Renal cortex interstitium (tissue), 11 donors: ENCODE measurements at regions not wholly inside any gene's neighbourhood (a gene's known extent, or its start where the extent isn't known, plus 50 kb on each side); places are given as distances from the start of the nearest gene placed in this dataset.
"Not testable (repeated sequence)": the region's sequence is repeated elsewhere in the genome, so short reads cannot be mapped to it uniquely, and the experiment has no call there.

Experiments
- DNase-seq, 11 donors: peaks; one replicate each; pipeline ENCODE4 v3.0.0-alpha.2; 2013; ENCODE audit warnings: low read depth in 9 of 11, low spot score in 4 of 11; ENCODE audit errors: extremely low read depth in 1 of 11

DNA sequence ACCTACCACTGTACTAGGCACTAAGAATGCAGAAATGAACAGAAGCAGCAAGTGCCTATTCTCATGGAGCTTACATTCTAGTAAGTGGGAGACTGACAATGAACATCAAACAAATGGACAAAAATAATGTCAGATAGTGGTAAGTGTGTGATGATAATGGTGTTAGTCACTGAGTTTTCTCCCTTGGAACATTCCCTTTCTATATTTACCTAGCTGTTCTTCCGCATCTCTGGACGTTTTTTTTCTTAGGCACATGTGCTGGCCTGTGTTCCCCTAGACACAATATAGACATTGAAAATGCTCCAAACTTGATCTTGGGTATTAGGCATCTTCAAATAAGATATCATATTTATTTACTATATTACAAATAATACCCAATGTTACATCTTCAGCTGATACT, 218.1 kb upstream of the GJE1 start:
- DNase-seq = no peak

DNA sequence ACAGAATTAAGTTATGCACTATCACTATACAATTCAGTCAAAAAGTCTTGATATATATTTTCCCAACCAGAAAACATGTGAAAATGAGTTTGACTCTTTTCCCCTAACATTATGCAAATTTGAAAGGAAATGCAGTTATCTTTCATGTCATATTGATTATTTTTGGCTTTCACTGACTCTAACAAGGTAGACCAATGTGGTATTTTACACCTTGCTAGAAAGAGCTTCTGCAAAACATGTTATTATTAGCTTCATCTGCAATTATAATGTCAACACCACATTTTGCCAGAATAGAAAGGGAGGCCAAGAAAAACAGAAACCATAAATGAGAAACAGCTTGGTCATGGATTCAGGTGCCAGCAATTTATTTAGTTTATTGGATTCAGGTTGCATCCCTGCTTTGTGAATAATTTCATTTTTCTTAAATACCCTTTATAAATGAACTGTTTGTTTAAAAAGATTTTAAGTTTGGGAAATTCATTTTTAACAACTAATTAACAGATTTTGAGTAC, 226.1 kb upstream of the GJE1 start:
- no peak for DNase-seq

DNA sequence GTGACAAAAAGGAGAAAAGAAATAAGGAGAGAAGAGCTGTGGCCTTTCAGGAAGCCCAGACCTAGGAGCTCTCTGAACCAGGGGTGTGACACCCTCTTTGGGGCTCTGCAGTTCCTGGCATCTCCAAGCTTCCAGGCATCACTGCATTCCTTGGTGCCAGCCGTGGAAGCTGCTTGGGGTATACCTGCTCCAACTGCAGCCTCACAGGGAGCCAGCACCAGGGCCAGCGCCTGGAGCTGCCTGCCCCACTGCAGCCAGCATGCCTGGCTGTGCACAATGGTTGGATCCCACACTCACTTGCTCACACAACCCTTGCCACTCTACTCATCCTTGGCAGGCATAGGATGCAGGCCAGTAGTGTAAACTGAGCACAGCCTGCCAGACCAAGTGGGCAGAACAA, 242.1 kb upstream of the GJE1 start:
- DNase-seq = no peak

DNA sequence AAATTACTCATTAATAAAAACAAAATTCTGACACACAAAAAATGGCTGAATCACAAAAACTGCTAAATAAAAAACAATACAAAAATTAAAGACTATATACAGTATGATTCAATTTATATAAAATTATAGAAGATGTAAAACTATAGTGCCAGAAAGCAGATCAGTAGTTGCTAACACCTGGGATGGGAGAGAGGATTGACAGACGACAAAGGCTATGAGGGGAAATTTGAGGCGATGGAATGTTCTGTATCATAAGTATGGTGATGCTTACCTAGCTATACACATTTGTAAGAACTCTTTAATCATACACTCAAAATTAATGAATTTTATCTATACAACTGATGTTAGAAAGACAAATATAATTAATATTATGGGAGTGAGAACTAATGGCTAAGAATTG, 247.9 kb upstream of the GJE1 start:
- DNase-seq = no peak

DNA sequence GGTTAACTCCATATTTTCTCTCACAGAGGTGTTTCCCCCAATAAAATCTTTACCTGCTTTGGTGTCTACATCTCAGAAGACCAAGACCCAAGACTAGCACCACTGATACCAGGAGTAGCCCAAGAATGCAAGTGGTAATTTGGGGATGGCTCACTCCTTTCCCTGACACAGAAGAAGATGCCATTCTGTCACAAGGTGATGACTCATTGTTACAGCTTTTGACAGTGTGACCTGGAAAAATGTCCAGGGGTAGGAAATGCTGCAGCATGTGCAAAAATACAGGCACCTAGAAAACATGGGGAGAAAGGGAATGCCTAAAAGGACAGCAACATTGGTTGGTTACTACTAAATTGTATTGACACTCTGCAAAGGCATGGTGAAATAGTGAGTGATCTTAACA, 254.0 kb upstream of the GJE1 start:
- DNase-seq = no peak

DNA sequence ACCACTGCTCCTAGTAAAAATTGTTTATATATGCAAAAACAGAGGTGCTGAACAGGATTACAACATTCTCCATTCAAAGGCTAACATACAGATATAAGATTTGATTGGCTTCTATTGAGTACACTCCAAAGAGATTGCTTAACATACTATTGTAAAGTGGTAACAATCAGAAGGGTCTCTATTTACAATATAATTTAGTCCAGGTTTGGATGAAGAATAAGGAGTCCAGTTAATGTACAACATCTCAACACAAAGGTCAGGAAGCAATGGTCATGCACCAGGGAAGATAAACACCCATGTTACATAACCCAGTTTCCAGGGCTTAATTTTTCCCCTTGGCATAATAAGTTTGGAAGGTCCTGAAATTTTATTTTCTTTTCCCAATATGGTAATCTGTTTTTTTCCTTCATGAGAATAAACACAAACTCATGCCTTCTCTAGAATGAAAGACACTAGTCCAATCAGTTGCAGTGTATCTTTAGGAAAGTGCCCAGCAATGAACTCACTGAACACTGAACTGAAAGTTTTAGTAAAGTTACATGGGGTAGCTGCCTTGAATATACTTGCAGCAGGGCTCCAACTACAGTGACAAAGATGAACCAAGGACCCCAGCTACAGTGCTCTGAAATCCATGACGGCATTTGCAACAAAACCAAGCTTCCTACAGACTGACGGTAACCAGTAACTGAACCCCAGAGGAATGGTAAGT, 255.3 kb upstream of the GJE1 start:
- DNase-seq = peak in 4 of 11 donors; percentile 3 to 15 (median 8)

DNA sequence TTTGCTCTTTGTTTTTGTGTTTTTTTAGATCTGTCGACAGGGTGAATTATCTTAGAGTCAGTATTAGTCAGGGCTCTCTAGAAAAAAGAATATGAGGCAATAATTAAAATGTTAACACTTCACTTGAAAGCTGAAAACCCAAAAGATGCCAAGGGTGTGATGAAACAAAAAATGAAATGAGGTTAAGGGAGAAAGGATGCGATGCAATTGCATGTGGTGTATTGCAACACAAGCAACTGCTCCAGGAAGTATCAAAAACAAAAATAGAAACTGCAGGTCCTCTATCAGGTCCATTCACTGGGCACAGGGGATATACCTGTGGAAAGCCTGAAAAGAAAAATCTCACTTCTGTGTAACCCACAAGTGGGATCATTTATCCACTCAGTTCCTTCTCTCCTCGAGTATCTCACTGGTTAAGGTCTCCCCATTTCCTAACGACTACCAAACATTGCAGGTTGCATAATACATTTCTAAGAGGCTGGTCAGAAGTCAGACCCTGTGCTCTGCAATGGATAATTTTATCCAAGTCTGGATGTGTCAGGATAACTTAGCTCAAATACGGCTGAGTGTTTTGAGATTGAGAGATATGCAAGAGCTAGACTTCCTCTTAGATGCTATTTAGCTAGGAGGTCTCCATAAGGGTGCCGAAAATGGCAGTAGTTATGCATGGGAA, 257.7 kb upstream of the GJE1 start:
- DNase-seq = no peak

DNA sequence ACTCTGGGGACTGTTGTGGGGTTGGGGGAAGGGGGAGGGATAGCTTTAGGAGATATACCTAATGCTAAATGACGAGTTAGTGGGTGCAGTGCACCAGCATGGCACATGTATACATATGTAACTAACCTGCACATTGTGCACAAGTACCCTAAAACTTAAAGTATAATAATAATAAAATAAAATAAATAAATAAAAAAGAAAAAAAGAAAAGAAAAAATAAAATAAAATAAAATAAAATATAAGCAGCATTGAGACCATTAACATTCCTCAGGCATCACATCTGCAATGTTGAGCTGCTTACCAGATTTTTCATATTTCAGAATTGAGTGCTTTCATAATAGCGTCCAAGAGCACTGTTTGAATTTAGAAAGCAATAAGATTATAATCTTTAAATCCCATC, 263.2 kb upstream of the GJE1 start:
- not testable (repeated sequence) for DNase-seq

DNA sequence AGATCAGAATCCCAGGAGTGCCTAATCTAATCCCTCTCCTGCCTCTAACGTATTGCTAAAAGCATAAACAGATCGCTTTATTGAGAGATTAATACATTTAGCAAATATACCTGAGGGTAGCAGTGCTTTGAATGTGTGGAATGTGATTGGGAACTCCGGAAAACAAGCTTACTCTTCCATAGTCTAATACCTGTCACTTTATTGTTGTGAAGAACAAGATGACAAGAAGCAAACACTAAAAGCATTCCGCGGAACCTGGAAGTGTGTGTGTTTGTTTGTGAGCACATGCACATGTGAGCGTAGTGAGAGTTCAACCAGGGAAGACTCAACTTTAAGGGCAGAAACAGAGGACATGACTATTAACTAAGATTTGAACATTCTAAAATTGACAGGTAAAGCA, 265.0 kb upstream of the GJE1 start:
- DNase-seq = no peak

DNA sequence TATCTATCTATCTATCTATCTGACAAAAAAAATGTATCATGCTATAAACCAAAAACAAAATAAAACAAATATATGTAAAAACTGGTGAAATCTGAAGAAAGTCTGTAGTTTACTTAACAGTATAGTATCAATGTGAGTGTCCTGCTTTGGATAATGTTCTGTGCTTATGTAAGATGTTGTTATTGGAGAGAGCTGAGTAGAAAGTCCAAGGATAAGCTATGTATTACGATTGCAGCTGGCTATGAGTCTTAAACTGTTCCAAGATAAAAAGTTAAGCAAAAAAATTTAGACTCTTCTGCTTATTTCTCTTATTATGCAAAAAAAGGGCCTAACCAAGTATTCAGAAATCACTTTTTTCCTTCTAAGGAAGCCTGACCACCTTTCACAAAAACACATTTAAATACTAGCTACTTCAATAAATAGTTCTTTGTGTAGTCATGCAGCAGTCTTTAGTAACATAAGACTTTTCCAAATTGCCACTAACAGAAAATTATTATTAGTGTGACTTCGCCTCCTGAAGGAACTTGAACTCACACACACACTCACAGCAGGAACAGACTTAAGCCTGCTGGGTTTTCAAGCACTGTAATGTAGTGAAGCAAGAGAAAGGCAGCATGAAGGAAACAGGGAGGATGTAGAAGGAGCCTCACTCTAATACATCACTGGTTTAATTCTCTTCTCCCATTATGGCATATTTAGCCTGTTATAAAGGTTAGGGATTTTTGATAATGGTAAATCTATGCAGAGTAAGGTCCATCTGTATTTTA, 265.8 kb upstream of the GJE1 start:
- DNase-seq = no peak

DNA sequence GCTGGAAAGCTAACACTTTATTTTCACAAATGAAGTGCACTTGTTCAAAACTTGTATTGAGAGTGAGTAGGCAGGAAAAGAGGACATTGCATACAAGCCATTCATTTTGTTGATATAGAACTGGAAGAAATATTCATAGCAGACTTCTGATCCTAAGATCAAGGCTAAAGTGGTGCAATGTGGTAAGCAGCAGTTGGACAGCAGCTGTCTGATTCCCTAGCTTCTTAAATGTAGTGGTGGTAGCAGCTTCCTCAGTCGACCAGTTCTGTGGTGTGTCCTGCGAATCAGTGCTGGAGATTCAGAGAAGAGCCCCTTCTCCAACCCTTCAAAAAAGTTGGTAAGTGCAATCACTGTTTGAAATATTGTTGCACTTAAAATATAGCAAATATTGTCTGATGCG, 281.7 kb upstream of the GJE1 start:
- DNase-seq = no peak

DNA sequence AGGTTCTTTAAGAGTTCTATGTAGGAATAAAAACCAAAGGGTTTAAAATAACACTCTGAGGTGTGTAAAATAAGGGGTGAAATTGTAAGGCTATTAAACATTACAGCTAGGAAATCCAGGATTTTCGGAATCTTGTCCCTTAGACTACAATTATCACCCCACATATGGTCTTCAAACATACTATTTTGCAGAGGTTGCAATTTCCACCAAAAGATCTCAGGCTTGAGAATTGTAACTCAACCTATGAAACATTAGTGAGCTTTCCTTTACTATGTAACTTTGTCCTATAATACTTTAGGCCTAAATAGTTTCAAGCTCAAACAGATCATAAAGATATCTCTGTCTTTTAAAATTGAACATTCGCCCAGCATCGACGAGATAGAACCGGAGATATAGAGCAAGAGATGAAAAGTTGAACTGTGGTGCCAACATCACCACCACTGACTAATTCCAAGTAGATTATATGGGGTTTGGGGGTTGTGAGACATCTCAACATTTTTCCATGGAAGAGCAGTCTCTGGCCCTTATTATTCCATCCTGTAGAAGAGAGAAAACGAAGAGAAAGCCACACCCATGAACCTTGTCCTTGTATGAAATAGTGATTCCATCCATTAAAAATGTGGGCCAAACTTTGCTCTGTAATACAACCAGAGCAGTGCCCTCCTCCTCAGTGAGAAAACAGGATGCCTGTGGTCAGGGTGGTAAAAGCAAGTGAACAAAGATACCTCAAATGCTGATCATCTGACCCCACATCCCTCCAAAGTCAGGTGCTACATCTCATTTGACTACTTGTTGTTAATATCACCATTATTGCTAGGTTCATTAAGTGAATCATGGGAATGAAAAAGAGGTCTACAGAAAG, 284.5 kb upstream of the GJE1 start:
- no peak for DNase-seq

DNA sequence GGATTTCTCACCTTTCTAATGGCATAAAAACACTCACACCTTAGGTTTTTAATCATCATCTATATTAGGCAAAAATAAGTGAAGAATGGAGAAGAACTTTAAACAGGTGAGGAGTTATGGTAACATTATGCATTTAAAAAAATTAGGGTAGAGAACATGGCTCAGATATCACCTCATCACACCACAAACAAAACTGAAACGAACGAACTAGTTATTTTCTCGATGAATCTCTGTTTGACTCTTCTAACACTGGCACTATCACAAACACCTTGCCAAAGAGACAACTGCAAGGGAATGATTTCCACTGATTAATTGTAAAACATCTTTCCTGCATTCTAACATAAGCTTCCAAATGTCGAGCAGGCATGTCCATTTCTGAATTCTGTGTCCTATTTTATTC, 286.1 kb upstream of the GJE1 start:
- no peak for DNase-seq

DNA sequence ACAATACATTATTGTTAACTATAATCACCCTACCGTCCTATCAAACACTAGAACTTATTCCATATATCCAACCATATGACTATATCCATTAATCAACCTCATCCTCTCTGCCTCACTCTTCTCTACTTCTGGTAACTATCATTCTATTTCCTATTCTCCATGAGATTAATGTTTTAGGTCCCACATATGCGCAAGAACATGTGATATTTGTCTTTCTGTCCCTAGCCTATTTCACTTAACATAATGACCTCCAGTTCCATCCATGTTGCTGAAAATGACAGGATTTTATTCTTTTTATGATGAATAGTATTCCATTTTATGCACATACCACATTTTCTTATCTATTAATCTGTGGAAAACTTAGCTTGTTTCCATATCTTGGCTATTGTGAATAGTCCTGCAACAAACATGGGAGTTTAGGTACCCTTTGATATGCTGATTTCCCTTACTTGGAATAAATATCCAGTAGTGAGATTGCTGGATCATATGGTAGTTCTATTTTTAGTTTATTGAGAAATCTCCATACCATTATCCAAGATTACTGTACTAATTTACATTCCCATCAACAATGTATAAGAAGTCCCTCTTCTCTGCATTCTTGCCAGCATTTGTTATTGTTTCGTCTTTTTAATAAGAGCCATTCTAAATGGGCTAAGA, 289.4 kb upstream of the GJE1 start:
- no peak for DNase-seq

DNA sequence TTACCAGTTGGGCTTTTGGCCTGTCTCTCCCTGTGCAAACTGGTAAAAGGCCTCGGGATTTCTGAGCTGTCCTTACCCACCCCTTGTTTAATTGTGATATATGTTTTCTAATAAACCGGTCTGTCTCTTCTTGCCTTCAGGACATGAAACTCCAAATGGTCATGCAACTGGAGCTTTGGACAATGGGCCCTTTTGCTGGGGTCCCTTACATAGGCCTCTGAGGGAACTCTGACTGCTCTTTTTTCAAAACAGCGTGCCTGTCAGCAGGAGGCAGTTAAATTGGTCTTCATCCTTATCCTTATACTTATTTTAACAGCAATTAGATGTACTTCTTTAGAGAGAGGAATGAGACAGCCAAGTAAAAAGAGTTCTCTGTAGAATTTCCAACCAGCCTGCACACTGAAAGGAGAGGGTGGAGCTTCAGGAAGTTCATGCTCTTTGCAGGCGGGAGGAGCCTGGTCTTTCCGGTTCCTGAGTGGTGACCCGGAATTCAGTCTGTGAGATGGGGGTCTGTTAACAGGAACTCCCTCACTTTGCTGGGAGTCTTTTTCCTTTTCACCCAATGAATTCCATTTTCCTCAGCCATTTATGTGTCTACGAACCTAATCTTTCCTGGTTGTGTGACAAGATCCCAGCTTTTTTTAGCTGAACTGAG, 299.6 kb upstream of the GJE1 start:
- no peak for DNase-seq

DNA sequence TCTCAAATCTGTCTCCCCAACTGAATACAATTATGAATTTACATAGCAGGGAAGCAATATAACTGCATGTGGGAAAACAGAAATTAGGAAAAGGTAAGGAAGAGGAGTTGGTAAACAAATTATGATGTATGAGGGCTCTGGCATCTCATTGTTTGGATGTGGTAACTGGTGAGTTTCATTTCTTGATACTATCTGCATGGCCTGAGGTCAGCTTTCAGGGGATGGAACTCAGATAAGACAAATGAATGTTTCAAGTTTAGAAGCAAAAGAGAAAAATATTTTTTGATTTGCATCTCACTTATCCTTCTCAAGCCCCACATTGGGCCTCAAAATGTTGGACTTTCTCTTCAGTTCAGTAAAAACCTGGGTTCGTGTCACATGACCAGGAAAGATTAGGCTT, 302.2 kb upstream of the GJE1 start:
- no peak for DNase-seq

DNA sequence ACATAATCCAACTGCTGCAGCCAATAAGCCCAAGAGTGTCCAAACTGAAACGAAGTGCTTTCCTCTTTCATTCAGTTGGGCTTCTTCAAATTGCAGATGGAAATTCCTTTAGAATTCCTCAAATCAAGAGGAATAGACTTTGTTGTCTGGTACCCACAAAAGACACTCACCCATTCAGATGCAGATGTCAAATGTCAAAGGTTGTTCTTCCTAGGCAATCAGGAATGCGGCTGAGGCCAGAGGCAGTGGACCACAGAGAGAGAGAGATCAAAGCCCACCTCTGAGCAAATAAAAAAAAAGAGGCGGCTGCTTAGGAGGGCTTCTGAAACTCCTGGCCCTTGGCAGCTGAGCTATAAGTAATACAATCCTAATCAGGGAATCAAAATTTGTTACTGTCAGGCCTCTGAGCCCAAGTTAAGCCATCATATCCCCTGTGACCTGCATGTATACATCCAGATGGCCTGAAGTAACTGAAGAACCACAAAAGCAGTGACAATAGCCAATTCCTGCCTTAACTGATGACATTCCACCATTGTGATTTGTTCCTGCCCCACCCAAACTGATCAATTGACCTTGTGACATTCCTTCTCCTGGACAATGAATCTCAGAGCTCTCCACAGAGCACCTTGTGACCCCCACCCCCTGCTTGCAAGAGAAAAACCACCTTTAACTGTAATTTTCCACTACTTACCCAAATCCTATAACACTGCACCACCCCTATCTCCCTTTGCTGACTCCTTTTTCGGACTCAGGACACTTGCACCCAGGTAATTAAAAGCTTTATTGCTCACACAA, 303.0 kb upstream of the GJE1 start:
- DNase-seq = no peak

DNA sequence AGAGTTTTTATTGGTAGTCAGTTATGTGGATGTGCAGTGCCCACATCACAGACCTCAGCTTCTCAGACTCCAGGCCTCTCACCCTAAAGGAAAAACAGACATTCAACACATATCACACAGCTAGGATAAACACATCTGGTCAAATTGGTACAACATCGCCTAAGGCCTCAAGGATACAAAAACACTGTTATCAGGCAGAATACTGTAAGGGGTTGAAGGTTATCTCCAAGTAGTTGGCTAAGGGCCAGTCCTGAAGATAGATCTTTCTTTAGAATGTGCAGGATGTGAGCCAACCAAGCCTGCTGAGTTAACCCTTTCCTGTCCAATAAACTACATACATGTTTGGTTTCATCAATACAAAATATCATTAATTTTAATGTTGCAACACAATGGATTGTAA, 308.4 kb upstream of the GJE1 start:
- DNase-seq = no peak
